ENCODE measurements at regions not wholly inside any gene's neighbourhood (a gene's known extent, or its start where the extent isn't known, plus 50 kb on each side); places are given as distances from the start of the nearest gene placed in this dataset.

GRCh38 chr12:105804591-105805265 is 334.0 kb downstream of the NUAK1 start:
- TF ChIP-seq CTCF (IDR thresholded peaks at IDR 0.05) (no peak), POLR2A (IDR thresholded peaks at IDR 0.05) (no peak)
